ENCODE measurements at regions not wholly inside any gene's neighbourhood (a gene's known extent, or its start where the extent isn't known, plus 50 kb on each side); places are given as distances from the start of the nearest gene placed in this dataset.

DNA sequence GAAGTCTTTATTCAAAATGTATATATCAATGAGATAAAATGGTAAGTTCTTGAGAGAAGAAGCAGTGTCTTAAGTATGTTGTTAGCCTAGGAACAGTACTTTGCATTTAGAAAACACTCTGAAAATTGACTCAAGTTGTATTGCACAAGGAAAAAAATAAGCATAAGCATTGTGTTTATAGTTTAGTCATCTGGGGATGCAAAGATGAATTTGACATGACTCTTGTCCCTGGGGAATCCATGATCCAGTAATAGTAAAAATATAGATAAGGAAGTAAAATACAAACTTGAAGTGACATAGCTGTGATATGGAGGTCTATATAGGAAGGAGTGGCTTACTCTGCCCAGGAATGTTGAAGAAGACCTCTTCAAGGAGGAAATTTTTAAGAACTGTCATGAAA is 185.0 kb upstream of the PTBP2 start:
- no peak for DNase-seq (ENCODE audit: low spot score)
- TF ChIP-seq, protein P1, sequence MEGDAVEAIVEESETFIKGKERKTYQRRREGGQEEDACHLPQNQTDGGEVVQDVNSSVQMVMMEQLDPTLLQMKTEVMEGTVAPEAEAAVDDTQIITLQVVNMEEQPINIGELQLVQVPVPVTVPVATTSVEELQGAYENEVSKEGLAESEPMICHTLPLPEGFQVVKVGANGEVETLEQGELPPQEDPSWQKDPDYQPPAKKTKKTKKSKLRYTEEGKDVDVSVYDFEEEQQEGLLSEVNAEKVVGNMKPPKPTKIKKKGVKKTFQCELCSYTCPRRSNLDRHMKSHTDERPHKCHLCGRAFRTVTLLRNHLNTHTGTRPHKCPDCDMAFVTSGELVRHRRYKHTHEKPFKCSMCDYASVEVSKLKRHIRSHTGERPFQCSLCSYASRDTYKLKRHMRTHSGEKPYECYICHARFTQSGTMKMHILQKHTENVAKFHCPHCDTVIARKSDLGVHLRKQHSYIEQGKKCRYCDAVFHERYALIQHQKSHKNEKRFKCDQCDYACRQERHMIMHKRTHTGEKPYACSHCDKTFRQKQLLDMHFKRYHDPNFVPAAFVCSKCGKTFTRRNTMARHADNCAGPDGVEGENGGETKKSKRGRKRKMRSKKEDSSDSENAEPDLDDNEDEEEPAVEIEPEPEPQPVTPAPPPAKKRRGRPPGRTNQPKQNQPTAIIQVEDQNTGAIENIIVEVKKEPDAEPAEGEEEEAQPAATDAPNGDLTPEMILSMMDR (IDR thresholded peaks at IDR 0.05; ENCODE audit: extremely low read depth, missing control alignments), result no peak

DNA sequence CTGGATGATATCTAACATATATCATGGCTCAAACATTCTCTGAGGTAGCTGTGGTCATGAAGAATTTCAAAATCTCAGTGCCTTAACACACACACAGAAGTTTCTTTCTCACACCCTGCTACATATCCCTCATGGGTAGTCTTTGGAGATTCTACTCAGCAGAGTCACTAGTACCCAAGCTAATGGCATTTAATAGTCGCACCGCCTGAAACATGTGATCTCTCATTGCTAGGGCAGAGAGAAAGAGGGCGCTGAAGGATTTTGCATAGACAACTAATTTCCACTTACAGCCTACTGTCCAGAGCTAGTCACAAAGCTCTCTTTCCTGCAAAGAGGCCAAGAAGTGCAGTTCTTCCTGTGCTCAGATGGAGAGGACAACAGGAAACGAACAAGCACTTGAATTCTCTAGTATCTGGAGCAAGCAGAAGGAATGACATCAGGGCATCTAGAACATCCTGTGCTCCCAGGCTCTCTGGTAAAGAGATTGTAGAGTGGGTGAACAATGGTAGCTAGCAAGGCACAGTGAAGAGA is 183.4 kb upstream of the PTBP2 start:
- TF ChIP-seq, protein P1 (IDR thresholded peaks at IDR 0.05; ENCODE audit: extremely low read depth, missing control alignments), result no peak
- no peak for DNase-seq (ENCODE audit: low spot score)

DNA sequence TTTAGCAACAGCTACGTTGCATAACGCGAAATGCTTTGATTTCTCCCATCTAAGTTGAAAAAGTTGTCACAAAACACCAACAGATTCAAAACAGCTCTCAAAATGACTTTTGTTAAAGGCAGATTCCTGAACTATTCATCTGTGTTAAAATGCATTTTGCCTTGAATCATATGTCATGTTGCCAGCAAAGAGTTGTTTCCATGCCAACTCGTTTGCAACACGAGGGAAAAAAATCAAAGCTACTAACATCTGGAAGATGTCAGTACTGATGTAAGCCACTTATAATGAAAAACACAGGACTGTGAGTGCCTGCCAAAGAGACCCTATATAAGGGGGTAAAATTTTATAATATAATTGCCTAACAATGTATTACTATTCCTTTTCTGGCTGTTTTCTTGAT is 182.7 kb upstream of the PTBP2 start:
- TF ChIP-seq, protein P1 (IDR thresholded peaks at IDR 0.05; ENCODE audit: extremely low read depth, missing control alignments), result no peak

DNA sequence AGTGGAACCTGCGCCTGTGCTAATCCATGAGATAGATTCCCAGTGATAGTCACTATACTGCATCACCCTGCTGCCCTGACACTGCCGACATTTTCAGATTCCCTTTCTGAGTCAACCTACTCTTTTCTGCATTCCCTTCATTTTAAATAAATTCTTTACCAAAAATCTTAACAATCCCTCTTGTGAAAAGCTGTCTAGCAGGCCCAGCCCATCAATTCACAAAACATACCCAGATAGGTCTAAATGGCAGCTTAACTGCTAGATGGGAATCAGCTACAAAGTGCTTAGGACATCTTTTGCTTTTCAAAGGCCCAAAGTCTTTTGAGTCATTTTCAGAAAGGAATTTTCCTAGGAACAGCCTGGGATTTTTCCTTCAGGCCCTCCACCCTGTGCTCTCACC is 180.1 kb upstream of the PTBP2 start:
- no peak for DNase-seq (ENCODE audit: low spot score)
- TF ChIP-seq, protein P1 (IDR thresholded peaks at IDR 0.05; ENCODE audit: extremely low read depth, missing control alignments), result no peak

More for the DNA sequence above, 182.7 kb upstream of the PTBP2 start:
- no peak for DNase-seq (ENCODE audit: low spot score)

DNA sequence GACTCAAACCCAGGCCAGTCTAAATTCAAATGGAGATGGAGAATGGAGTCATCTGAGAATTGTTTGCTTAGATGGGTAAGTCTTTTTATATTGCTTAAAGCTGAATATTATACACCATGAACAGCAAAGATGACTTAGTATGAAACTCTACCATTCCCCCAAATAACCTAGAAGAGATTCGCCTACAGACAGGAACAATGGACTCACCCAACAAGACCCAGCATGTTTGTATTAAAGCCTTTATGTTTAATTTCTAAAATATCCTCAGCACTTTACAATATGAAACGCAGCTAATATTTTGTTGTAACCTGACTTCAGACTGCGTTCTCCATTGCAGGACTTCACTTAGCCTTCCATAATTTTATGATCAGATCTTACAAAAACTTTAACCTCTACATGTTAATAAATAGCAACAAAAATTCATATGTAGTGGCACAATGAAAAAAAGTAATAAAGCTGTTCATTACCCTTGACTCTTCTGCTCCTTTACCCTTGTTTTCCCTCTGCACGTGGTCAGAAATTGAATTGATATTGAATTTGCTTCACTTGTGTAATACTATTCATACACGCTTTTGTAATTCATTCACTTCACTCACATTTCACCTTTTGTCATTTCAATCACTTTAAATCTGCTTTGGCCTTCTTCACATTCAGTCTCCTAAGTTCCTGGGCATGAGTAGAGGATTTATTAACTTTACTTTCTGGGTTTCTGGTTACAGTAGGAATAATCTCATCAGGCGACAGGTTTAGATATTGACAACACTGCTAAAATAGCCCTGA is 177.3 kb upstream of the PTBP2 start:
- TF ChIP-seq, protein P1 (IDR thresholded peaks at IDR 0.05; ENCODE audit: extremely low read depth, missing control alignments), result no peak
- no peak for DNase-seq (ENCODE audit: low spot score)

DNA sequence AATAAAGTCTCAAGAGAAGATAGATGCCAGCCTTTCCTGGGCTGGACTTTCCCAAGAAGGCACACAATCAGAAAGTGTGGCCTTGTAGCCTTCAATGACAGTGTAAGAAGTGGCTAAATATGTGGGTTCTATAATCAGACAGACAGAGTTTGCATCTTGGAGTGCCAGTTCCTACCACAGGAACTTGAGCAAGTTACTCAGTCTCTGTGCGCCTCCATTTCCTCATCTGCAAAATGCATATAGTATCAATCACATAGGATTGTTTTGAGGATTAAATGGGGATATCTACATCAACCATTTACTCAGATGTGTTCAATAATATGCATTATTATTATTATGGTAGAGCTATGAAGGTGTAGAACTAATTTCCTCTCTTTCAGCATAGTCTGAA is 176.8 kb upstream of the PTBP2 start:
- DNase-seq (ENCODE audit: low spot score), result no peak
- TF ChIP-seq, protein P1 (IDR thresholded peaks at IDR 0.05; ENCODE audit: extremely low read depth, missing control alignments), result no peak

DNA sequence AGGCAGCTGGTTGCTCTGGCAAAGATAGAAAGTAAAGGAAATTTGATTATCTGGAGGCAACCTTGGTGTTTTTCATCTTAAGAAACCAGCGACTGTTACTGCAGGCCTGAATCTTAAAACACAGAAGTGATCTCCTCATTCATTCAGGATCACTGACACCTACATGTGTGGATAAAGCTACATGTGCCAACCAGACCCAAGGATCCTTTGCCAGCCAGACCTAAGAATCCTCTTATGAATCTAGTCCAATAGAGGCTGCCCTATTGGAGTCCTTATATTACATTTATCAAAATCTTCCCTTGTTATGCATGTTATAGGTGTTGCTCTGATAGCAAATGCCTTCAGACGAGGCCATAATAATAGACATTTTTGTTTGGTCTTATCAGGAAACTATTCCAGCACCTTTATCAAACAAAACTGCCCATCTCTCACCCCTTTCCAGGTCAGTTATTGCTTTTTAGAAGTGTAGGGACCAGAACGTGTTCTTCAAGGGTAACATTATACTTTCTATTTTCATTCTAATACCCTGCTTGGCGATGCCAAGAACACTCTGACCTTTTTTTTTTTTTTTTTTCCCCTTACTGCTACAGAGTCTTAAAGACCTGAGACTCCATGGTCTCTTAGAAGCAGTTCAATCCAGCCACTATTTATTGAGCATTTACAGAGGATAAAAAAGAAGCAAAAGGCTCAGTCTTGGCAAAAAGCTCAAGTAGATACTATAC is 175.5 kb upstream of the PTBP2 start:
- TF ChIP-seq, protein P1 (IDR thresholded peaks at IDR 0.05; ENCODE audit: extremely low read depth, missing control alignments), result no peak
- no peak for DNase-seq (ENCODE audit: low spot score)

Measured in GM20000 (cell line).